ENCODE measurements at regions not wholly inside any gene's neighbourhood (a gene's known extent, or its start where the extent isn't known, plus 50 kb on each side); places are given as distances from the start of the nearest gene placed in this dataset.

DNA sequence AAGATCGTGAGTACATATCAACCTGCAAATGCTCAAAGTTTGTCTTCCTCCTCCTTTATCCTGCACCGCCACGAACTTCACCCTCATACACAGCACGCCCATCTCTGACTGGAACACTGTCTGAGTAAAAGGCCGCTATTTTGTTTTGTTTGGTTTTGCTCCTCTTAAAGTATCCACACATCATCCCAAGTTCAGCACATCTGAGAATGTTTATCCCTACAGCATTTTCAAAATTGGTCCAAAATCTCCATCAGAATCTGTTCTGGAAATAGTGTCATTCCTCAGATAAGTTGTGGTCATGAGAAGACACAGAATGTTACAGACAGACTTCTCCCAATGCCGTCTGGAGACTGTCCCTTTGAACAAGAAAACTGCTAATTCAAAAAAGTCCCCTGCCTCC is 251.6 kb upstream of the ARID1B start:
- no peaks in the 10 kb centered on the region for H3K27me3 ChIP-seq (ENCODE audit: low read depth, low read length)
- H3K9me3 ChIP-seq (ENCODE audit: insufficient read depth, low read length): no peaks in the 10 kb centered on the region
- no peak overlapping the region for H3K9ac ChIP-seq (ENCODE audit: low read length)
- H3K79me2 ChIP-seq (ENCODE audit: low read length): no peaks in the 10 kb centered on the region
- H3K4me3 ChIP-seq (ENCODE audit: low read length): no peak overlapping the region
- no peaks in the 10 kb centered on the region for H3K36me3 ChIP-seq (replicated peaks; ENCODE audit: low read depth, low read length)
- no peaks in the 10 kb centered on the region for H3K4me1 ChIP-seq (ENCODE audit: low read length)
- no peaks in the 10 kb centered on the region for H4K20me1 ChIP-seq (ENCODE audit: insufficient read depth, low read length)
- no peak overlapping the region for H3K27ac ChIP-seq (ENCODE audit: low read length)
- H2AFZ ChIP-seq (ENCODE audit: low read depth, low read length): no peak overlapping the region
- no peak for TF ChIP-seq EZH2phosphoT487 (IDR thresholded peaks at IDR 0.05; ENCODE audit: low read depth)
- TF ChIP-seq, protein P1, sequence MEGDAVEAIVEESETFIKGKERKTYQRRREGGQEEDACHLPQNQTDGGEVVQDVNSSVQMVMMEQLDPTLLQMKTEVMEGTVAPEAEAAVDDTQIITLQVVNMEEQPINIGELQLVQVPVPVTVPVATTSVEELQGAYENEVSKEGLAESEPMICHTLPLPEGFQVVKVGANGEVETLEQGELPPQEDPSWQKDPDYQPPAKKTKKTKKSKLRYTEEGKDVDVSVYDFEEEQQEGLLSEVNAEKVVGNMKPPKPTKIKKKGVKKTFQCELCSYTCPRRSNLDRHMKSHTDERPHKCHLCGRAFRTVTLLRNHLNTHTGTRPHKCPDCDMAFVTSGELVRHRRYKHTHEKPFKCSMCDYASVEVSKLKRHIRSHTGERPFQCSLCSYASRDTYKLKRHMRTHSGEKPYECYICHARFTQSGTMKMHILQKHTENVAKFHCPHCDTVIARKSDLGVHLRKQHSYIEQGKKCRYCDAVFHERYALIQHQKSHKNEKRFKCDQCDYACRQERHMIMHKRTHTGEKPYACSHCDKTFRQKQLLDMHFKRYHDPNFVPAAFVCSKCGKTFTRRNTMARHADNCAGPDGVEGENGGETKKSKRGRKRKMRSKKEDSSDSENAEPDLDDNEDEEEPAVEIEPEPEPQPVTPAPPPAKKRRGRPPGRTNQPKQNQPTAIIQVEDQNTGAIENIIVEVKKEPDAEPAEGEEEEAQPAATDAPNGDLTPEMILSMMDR (IDR thresholded peaks at IDR 0.05; ENCODE audit: low read depth, low read length): no peak
- H3K4me2 ChIP-seq (ENCODE audit: low read length): no peak overlapping the region

DNA sequence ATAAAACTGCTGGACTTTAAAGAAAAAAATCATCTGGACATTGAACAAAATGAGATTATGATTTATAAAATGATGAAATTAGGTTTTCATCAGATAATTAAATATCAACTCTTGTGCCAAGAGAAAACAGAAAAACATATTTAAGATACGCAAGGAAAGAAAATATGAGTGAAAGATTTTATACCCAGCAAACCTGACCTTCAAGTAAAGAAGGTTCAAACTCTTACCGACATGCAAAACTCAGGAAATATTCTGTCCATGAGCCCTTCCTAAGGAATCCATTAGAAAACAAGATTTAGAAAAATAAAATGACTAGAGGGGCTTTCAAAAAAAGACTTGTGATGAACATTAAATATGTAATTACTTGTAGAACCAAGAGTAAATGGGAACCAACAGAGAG is 257.2 kb upstream of the ARID1B start:
- H2AFZ ChIP-seq (ENCODE audit: low read depth, low read length): no peak overlapping the region
- no peaks in the 10 kb centered on the region for H3K4me1 ChIP-seq (ENCODE audit: low read length)
- no peaks in the 10 kb centered on the region for H3K36me3 ChIP-seq (replicated peaks; ENCODE audit: low read depth, low read length)
- TF ChIP-seq EZH2phosphoT487 (IDR thresholded peaks at IDR 0.05; ENCODE audit: low read depth): no peak
- TF ChIP-seq, protein P1 (IDR thresholded peaks at IDR 0.05; ENCODE audit: low read depth, low read length): no peak
- H3K9ac ChIP-seq (ENCODE audit: low read length): no peak overlapping the region
- no peak overlapping the region for H3K4me2 ChIP-seq (ENCODE audit: low read length)
- H3K27me3 ChIP-seq (ENCODE audit: low read depth, low read length): no peaks in the 10 kb centered on the region
- H4K20me1 ChIP-seq (ENCODE audit: insufficient read depth, low read length): no peaks in the 10 kb centered on the region
- H3K27ac ChIP-seq (ENCODE audit: low read length): no peak overlapping the region
- no peaks in the 10 kb centered on the region for H3K9me3 ChIP-seq (ENCODE audit: insufficient read depth, low read length)
- no peaks in the 10 kb centered on the region for H3K79me2 ChIP-seq (ENCODE audit: low read length)
- H3K4me3 ChIP-seq (ENCODE audit: low read length): no peak overlapping the region

DNA sequence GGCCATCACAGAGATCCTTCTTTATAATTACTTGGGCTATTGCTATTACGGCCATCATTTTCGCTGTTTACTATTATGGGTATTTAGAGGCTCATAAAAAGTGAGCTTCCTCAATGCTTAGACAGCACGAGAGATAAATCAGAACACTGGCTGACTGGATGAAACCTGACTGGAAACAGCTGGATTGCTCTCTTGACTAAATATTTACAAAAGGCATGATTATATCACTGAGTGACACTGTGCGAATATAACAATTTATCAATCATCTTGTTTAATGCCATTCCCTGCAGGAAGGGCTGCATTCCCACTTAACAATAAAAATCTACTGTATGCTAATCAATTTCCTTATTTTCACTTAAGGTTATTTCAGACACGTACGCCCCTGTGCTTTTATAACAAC is 260.1 kb upstream of the ARID1B start:
- Histone ChIP-seq H2AFZ (ENCODE audit: low read depth, low read length) (no peak overlapping the region), H3K9ac (ENCODE audit: low read length) (no peak overlapping the region), H3K36me3 (replicated peaks; ENCODE audit: low read depth, low read length) (no peaks in the 10 kb centered on the region), H4K20me1 (ENCODE audit: insufficient read depth, low read length) (no peaks in the 10 kb centered on the region), H3K27me3 (ENCODE audit: low read depth, low read length) (no peaks in the 10 kb centered on the region), H3K27ac (ENCODE audit: low read length) (no peak overlapping the region), H3K4me3 (ENCODE audit: low read length) (no peak overlapping the region), H3K4me1 (ENCODE audit: low read length) (no peaks in the 10 kb centered on the region), H3K4me2 (ENCODE audit: low read length) (no peak overlapping the region), H3K79me2 (ENCODE audit: low read length) (no peaks in the 10 kb centered on the region), H3K9me3 (ENCODE audit: insufficient read depth, low read length) (no peaks in the 10 kb centered on the region)
- TF ChIP-seq, protein P1 (IDR thresholded peaks at IDR 0.05; ENCODE audit: low read depth, low read length): no peak
- no peak for TF ChIP-seq EZH2phosphoT487 (IDR thresholded peaks at IDR 0.05; ENCODE audit: low read depth)

DNA sequence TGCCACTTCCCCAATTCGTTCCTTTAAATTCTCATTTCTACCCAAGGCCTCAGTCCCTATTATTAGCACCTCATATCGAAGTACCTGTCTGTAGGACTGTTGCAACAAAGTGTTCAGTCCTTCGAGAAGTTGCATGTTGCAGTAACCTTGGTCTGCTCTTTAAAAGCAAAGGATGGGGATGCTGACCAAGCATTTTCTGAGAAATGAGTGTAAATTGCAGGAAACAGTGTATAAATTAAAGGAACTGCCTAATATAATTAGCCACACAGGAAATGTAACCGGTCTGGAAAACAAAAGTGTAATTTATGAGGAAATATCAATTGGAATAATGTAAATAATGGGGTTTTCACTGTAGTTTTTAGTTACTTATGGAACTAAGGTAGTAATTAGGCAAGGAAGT is 261.9 kb upstream of the ARID1B start:
- no peak overlapping the region for H2AFZ ChIP-seq (ENCODE audit: low read depth, low read length)
- H3K36me3 ChIP-seq (replicated peaks; ENCODE audit: low read depth, low read length): no peaks in the 10 kb centered on the region
- no peak overlapping the region for H3K4me3 ChIP-seq (ENCODE audit: low read length)
- no peaks in the 10 kb centered on the region for H4K20me1 ChIP-seq (ENCODE audit: insufficient read depth, low read length)
- no peaks in the 10 kb centered on the region for H3K9me3 ChIP-seq (ENCODE audit: insufficient read depth, low read length)
- H3K27ac ChIP-seq (ENCODE audit: low read length): no peak overlapping the region
- H3K27me3 ChIP-seq (ENCODE audit: low read depth, low read length): no peaks in the 10 kb centered on the region
- no peak overlapping the region for H3K4me2 ChIP-seq (ENCODE audit: low read length)
- no peaks in the 10 kb centered on the region for H3K79me2 ChIP-seq (ENCODE audit: low read length)
- no peaks in the 10 kb centered on the region for H3K4me1 ChIP-seq (ENCODE audit: low read length)
- TF ChIP-seq EZH2phosphoT487 (IDR thresholded peaks at IDR 0.05; ENCODE audit: low read depth): no peak
- TF ChIP-seq, protein P1 (IDR thresholded peaks at IDR 0.05; ENCODE audit: low read depth, low read length): no peak
- H3K9ac ChIP-seq (ENCODE audit: low read length): no peak overlapping the region
